ENCODE measurements at regions not wholly inside any gene's neighbourhood (a gene's known extent, or its start where the extent isn't known, plus 50 kb on each side); places are given as distances from the start of the nearest gene placed in this dataset.

- Mint-ChIP-seq H3K9me3 (ENCODE audit: unreplicated experiment) (peaks cover 3% of the 10 kb centered on the region), H3K27me3 (ENCODE audit: unreplicated experiment) (no peaks in the 10 kb centered on the region), H3K36me3 (ENCODE audit: unreplicated experiment) (peaks cover 4% of the 10 kb centered on the region), H3K4me1 (ENCODE audit: low read depth, unreplicated experiment) (no peaks in the 10 kb centered on the region), H3K27ac (ENCODE audit: unreplicated experiment) (no peak overlapping the region), H3K4me3 (ENCODE audit: unreplicated experiment) (no peak overlapping the region)
- TF ChIP-seq, protein P1, sequence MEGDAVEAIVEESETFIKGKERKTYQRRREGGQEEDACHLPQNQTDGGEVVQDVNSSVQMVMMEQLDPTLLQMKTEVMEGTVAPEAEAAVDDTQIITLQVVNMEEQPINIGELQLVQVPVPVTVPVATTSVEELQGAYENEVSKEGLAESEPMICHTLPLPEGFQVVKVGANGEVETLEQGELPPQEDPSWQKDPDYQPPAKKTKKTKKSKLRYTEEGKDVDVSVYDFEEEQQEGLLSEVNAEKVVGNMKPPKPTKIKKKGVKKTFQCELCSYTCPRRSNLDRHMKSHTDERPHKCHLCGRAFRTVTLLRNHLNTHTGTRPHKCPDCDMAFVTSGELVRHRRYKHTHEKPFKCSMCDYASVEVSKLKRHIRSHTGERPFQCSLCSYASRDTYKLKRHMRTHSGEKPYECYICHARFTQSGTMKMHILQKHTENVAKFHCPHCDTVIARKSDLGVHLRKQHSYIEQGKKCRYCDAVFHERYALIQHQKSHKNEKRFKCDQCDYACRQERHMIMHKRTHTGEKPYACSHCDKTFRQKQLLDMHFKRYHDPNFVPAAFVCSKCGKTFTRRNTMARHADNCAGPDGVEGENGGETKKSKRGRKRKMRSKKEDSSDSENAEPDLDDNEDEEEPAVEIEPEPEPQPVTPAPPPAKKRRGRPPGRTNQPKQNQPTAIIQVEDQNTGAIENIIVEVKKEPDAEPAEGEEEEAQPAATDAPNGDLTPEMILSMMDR (IDR thresholded peaks at IDR 0.05; ENCODE audit: partially characterized antibody, unreplicated experiment) = no peak
- no peak for DNase-seq
These were observed 87.8 kb upstream of the FOXA2 start for GRCh38 chr20:22672191-22672590.

DNA sequence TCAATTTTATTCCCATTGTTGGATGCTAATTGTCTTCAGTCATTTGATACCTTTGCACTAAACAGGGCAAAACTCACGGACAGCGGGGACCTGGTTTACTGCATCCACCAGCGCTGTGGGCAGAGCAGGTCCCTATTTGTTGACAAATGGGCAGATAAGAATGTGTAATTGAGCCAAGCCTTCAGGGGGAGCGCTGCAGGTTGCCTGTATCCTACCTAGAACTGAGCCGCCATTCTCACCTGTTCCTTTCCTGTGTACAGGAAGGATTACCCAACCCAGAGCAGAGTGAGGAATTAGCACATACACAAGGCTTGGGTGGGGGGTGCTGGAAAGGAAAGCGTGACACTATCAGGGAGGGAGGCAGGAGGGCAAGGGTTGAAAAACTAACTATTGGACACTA is 89.1 kb upstream of the FOXA2 start:
- TF ChIP-seq, protein P1 (IDR thresholded peaks at IDR 0.05; ENCODE audit: partially characterized antibody, unreplicated experiment) = no peak
- DNase-seq = no peak
- peaks cover 1% of the 10 kb centered on the region for H3K27me3 Mint-ChIP-seq (ENCODE audit: unreplicated experiment)
- no peak overlapping the region for H3K4me3 Mint-ChIP-seq (ENCODE audit: unreplicated experiment)
- H3K4me1 Mint-ChIP-seq (ENCODE audit: low read depth, unreplicated experiment) = no peaks in the 10 kb centered on the region
- peaks cover 3% of the 10 kb centered on the region for H3K9me3 Mint-ChIP-seq (ENCODE audit: unreplicated experiment)
- H3K27ac Mint-ChIP-seq (ENCODE audit: unreplicated experiment) = no peak overlapping the region
- peaks cover 4% of the 10 kb centered on the region for H3K36me3 Mint-ChIP-seq (ENCODE audit: unreplicated experiment)

DNA sequence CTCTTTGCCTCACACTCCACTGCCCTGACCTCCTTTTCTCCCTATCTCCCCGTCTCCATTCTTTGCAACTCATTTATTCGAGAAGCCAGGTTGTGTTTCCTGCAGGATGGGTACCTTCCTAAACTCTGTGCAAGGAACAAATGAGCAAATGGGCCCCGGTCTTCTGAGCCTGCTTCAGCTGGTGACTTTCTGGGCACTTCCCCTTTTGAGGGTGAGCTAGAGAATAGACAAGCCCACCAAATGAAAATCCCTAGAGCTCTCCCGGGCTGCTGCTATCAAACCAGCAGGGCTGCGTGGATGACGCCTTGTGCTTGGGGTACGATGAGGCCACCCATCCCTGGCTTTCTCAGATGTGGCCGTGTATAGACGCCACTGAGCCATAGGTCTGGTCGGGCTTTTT is 91.0 kb upstream of the FOXA2 start:
- Mint-ChIP-seq H3K4me3 (ENCODE audit: unreplicated experiment) (no peak overlapping the region), H3K4me1 (ENCODE audit: low read depth, unreplicated experiment) (no peaks in the 10 kb centered on the region), H3K36me3 (ENCODE audit: unreplicated experiment) (no peaks in the 10 kb centered on the region), H3K27me3 (ENCODE audit: unreplicated experiment) (peaks cover 1% of the 10 kb centered on the region), H3K9me3 (ENCODE audit: unreplicated experiment) (no peaks in the 10 kb centered on the region), H3K27ac (ENCODE audit: unreplicated experiment) (no peak overlapping the region)
- TF ChIP-seq, protein P1 (IDR thresholded peaks at IDR 0.05; ENCODE audit: partially characterized antibody, unreplicated experiment) = no peak
- DNase-seq = no peak

DNA sequence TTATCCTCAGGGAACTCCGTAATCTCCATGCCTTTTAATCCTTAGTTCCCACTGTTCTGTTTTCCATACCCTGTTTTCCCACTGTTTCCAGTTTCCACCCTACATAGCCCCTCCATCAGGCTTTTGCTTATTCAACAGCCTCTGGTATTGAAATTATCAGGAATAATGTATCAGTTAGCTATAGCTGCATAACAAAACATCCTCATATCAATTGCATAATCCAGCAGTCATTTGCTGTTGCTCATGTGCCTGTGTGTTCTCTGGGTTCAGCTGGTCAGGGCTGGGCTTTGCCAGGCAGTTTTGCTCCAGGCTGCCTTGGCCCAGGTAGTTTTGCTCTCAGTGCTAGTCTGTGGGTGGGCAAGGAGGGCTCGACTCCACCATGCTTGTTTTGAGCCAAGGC is 94.3 kb upstream of the FOXA2 start:
- no peak overlapping the region for H3K4me3 Mint-ChIP-seq (ENCODE audit: unreplicated experiment)
- TF ChIP-seq, protein P1 (IDR thresholded peaks at IDR 0.05; ENCODE audit: partially characterized antibody, unreplicated experiment) = no peak
- H3K4me1 Mint-ChIP-seq (ENCODE audit: low read depth, unreplicated experiment) = no peaks in the 10 kb centered on the region
- H3K9me3 Mint-ChIP-seq (ENCODE audit: unreplicated experiment) = no peaks in the 10 kb centered on the region
- H3K27ac Mint-ChIP-seq (ENCODE audit: unreplicated experiment) = no peak overlapping the region
- no peaks in the 10 kb centered on the region for H3K36me3 Mint-ChIP-seq (ENCODE audit: unreplicated experiment)
- DNase-seq = no peak
- H3K27me3 Mint-ChIP-seq (ENCODE audit: unreplicated experiment) = peaks cover 1% of the 10 kb centered on the region

DNA sequence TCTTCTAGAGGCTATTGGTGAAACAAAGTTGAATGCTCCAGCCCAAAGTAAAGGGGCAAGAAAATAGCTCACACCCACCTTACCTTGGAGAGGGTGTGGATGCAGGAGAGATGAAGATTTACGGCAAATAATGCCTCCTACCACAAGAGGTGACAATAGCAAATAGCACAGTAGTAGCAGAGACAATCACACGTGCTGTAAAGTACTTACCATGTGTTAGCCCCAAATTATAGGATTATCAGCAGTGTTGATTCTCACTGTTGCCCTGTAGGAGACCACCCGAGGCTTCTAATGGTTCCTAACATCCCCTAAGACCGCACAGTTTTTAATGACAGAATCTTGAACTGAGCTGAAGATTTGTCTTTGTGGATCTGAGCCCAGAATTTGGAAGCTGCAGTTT is 94.8 kb upstream of the FOXA2 start:
- Mint-ChIP-seq H3K9me3 (ENCODE audit: unreplicated experiment) (no peaks in the 10 kb centered on the region), H3K27me3 (ENCODE audit: unreplicated experiment) (peaks cover 1% of the 10 kb centered on the region), H3K4me1 (ENCODE audit: low read depth, unreplicated experiment) (no peaks in the 10 kb centered on the region), H3K4me3 (ENCODE audit: unreplicated experiment) (no peak overlapping the region), H3K27ac (ENCODE audit: unreplicated experiment) (no peak overlapping the region), H3K36me3 (ENCODE audit: unreplicated experiment) (no peaks in the 10 kb centered on the region)
- no peak for DNase-seq
- TF ChIP-seq, protein P1 (IDR thresholded peaks at IDR 0.05; ENCODE audit: partially characterized antibody, unreplicated experiment) = no peak

Measured in glutamatergic neuron (in vitro differentiated cells).